ENCODE measurements at regions not wholly inside any gene's neighbourhood (a gene's known extent, or its start where the extent isn't known, plus 50 kb on each side); places are given as distances from the start of the nearest gene placed in this dataset.

GRCh38 chr20:11437611-11438380 lies 479.9 kb upstream of the BTBD3 start:
- DNase-seq (ENCODE audit: low read depth in 2 of 2): no peak

GRCh38 chr20:11438412-11438811 lies 479.3 kb upstream of the BTBD3 start:
- no peak for DNase-seq (ENCODE audit: low read depth in 2 of 2)

- no peak for DNase-seq (ENCODE audit: low read depth in 2 of 2)
These were observed 474.1 kb upstream of the BTBD3 start for GRCh38 chr20:11443382-11444119.

GRCh38 chr20:11445161-11445560 lies 472.5 kb upstream of the BTBD3 start:
- no peak for DNase-seq (ENCODE audit: low read depth in 2 of 2)

- DNase-seq (ENCODE audit: low read depth in 2 of 2): no peak
These were observed 471.8 kb upstream of the BTBD3 start for GRCh38 chr20:11445891-11446290.

GRCh38 chr20:11447371-11448100 lies 470.2 kb upstream of the BTBD3 start:
- peak; percentile 59 for DNase-seq (ENCODE audit: low read depth in 2 of 2)

GRCh38 chr20:11448554-11448953 lies 469.1 kb upstream of the BTBD3 start:
- DNase-seq (ENCODE audit: low read depth in 2 of 2): no peak

GRCh38 chr20:11451793-11452291 lies 465.9 kb upstream of the BTBD3 start:
- no peak for DNase-seq (ENCODE audit: low read depth in 2 of 2)

GRCh38 chr20:11452326-11452725 lies 465.4 kb upstream of the BTBD3 start:
- DNase-seq (ENCODE audit: low read depth in 2 of 2): no peak

- peak; percentile 14 to 65 for DNase-seq (ENCODE audit: low read depth in 2 of 2)
These were observed 464.3 kb upstream of the BTBD3 start for GRCh38 chr20:11453430-11453829.

- DNase-seq (ENCODE audit: low read depth in 2 of 2): peak; percentile 29 to 82
These were observed 462.5 kb upstream of the BTBD3 start for GRCh38 chr20:11454966-11455799.

GRCh38 chr20:11457488-11457887 lies 460.2 kb upstream of the BTBD3 start:
- no peak for DNase-seq (ENCODE audit: low read depth in 2 of 2)

GRCh38 chr20:11459090-11459890 lies 458.4 kb upstream of the BTBD3 start:
- no peak for DNase-seq (ENCODE audit: low read depth in 2 of 2)

GRCh38 chr20:11467436-11467835 lies 450.3 kb upstream of the BTBD3 start:
- no peak for DNase-seq (ENCODE audit: low read depth in 2 of 2)

GRCh38 chr20:11468880-11469279 lies 448.8 kb upstream of the BTBD3 start:
- no peak for DNase-seq (ENCODE audit: low read depth in 2 of 2)

GRCh38 chr20:11469795-11470435 lies 447.8 kb upstream of the BTBD3 start:
- DNase-seq (ENCODE audit: low read depth in 2 of 2): no peak

GRCh38 chr20:11473983-11474382 lies 443.7 kb upstream of the BTBD3 start:
- DNase-seq (ENCODE audit: low read depth in 2 of 2): no peak

GRCh38 chr20:11483697-11484096 lies 434.0 kb upstream of the BTBD3 start:
- no peak for DNase-seq (ENCODE audit: low read depth in 2 of 2)

GRCh38 chr20:11484479-11484878 lies 433.2 kb upstream of the BTBD3 start:
- DNase-seq (ENCODE audit: low read depth in 2 of 2): no peak

- DNase-seq (ENCODE audit: low read depth in 2 of 2): no peak
These were observed 425.3 kb upstream of the BTBD3 start for GRCh38 chr20:11492386-11492785.

Measured in lung microvascular endothelial cell (primary cell).